OCI-M1 (cell line): ENCODE measurements at regions not wholly inside any gene's neighbourhood (a gene's known extent, or its start where the extent isn't known, plus 50 kb on each side); places are given as distances from the start of the nearest gene placed in this dataset.

Experiments used
- DNase-seq: peaks from one replicate; lab custom pipeline; 2025; lab: John Stamatoyannopoulos, UW

DNA sequence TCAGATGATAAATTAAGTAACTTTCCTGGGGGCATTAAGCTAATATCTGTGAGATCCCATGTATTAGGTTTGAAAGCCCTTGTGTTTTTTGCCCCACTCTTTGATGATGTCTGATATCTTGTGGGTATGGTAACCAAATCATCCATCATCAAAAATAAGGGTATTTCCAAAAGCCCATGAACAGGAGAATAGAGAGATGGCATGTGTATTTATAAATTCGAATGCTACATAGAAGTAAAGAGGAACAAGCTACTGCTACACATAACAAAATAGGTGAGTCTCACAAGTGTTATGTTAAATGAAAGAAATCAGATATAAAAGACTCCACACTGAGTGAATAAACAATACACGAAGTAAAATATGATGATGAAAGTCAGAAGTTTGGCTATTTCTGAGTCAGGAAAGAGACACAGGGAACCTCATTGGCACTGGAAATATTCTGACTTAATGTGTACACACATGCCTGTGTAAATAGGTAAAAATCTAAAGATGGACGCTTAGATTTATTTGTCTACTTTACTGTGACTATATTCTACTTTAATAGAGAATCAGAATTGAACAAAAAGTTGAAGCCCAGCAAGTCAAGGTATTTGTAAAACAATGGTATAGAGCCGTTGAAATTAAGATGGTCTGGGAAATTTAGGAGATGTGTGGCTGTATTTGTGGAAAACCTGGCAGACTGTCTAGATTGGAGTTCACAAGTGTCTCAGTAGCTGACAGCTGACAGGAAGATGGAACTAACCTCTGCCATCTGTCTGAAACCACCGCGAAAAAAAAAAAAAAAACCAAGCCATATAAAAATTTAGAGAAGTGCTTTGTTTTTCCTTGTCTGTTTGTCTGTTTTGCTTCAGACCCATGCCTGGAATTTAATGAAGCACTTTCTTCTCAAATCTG lies 111.0 kb upstream of the TGFBR2 start:
- no peak for DNase-seq

DNA sequence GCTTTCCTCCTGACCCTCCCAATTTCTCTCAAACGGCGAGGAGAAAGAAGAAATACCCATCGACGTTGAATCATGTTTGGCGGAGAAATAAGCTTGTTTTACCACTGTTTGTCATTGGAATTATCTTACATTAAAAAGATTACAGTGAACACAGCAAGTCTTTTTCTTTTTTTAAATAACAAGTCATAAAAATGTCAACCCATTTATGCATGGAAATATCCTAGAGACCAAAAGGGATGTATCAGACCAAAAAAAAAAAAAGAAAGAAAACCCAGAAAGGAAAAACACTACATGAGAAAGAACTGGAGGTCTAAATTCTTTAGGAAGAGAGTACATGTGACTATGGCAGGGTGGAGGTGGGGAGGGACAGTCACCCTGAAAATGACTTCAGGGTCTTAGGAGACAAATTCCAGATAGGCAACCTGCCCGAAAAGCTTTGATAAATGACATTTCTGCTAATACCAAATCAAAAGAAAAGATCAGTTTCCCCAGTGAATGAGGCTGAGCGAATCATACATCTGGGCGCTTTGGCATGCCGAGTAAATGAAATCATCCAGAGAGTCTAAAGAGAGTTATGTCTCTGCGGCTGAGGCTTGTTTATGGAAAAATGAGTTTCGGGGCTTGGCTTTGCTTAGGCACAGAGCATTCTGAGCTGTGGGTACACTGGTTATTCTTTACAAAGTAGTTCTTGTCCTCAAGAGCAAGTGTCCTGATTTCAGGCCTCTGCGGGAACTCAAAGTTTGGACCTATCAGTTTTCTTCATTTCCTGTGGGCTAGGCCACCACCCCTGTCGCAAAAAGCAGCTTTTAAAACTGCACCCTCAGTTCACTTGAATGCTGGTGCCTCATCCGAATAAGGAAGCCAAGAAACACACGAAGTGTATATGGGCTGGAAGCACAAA lies 110.1 kb upstream of the TGFBR2 start:
- no peak for DNase-seq

- DNase-seq: no peak
Observed at GRCh38 chr3:30498587-30498967, 107.8 kb upstream of the TGFBR2 start.

DNA sequence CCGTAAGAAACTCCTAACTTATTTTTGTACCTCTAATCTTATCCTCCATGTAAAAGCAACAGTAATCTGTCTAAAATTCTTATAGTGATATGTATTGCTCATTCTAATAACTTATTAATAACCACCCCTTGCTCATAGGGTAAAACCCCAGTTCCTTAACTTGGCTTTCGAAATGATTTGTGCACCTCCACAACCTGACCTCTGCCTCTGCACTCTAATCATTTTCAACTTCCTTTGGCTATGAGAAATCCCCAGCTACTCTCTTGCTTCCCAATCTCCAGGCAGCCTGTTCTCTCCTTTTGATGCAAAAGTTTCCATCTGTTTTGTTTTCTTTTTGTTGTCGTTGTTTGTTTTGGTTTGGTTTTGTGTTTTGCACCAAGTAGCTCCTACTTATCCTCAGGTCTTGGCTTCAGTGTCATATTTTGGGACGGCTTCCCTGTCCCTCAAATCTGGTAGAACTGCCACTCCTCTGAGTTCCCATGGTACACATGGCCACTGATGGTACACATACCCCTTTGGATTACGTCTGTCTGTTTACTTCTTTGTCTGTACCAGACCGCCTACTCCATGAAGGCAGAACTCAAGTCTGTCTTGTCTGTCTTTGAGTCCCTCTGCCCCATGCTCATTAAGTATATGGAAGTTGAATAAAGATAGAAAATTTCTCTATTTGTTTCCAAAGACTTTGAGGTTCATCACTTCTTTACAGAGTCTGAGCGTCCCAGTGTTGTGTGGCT lies 105.6 kb upstream of the TGFBR2 start:
- DNase-seq: no peak

GRCh38 chr3:30501526-30501925 lies 104.9 kb upstream of the TGFBR2 start:
- no peak for DNase-seq

DNA sequence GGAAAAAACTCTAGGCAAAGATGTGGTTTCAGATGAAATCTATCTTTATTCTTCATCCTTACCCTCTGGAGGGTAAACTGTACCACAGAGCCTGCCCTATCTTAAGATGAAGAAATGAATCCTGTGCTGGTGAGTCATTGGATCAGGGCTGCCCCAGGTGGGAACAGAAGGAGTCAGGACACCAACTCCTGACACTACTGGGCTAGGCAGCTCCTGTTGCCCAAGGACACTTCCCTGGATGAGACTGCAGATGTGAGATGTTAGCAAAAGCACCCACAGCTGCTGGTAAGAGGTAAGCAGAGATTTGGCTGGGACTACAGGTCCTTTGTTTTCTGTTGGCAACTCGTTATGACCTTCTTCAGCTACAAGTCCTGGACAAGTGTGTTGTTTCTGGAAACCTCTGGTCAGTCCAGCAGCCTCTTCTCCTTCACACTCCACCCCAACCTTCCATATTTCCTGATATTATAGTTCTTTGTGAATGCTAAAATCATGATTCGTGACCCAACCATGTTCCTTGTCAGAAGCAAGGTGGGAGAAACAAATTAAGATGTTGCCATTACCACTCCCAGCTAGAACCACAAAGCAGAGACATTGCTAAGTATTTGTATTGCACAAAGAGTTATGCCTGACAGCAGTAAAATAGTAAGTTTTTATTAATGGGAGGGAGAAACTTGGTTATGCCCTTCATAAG lies 104.2 kb upstream of the TGFBR2 start:
- DNase-seq: no peak

GRCh38 chr3:30502742-30503073 lies 103.7 kb upstream of the TGFBR2 start:
- DNase-seq: no peak

GRCh38 chr3:30503446-30503845 lies 103.0 kb upstream of the TGFBR2 start:
- DNase-seq: no peak

- no peak for DNase-seq
Observed at GRCh38 chr3:30504939-30505338, 101.5 kb upstream of the TGFBR2 start.

GRCh38 chr3:30505866-30506520 lies 100.4 kb upstream of the TGFBR2 start:
- DNase-seq: no peak

DNA sequence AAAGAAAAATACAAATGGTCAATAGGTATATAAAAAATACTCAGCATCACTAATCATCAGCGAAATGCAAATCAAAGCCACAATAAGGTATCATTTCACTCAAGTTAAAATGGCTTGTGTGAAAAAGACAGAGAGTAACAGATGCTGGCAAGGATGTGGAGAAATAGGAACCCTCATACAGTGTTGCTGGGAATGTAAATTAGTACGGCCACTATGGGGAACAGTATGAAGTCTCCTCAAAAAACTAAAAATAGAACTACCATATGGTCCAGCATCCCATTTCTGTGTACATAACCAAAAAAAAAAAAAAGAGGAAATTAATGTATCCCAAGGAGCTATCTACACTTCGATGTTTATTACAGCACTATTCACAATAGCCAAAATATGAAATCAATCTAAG lies 98.1 kb upstream of the TGFBR2 start:
- no peak for DNase-seq

DNA sequence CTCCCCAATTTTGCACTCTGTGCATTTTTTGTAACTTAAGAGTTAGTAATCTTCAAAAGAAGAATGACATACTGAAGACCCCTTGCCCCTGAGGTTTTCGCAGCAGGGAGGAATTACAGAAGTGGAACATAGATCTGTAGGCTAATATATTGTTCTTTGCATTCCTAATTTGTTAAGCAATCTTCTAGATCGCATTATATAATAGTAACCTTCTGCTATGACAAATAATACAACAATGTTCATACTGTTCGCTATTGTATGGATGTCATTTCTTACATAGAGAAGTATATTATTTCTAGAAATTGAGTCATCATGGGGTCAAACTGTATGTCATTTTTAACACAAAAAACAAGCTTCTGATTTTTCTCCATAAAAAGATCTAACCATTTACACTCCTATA lies 95.8 kb upstream of the TGFBR2 start:
- DNase-seq: no peak

DNA sequence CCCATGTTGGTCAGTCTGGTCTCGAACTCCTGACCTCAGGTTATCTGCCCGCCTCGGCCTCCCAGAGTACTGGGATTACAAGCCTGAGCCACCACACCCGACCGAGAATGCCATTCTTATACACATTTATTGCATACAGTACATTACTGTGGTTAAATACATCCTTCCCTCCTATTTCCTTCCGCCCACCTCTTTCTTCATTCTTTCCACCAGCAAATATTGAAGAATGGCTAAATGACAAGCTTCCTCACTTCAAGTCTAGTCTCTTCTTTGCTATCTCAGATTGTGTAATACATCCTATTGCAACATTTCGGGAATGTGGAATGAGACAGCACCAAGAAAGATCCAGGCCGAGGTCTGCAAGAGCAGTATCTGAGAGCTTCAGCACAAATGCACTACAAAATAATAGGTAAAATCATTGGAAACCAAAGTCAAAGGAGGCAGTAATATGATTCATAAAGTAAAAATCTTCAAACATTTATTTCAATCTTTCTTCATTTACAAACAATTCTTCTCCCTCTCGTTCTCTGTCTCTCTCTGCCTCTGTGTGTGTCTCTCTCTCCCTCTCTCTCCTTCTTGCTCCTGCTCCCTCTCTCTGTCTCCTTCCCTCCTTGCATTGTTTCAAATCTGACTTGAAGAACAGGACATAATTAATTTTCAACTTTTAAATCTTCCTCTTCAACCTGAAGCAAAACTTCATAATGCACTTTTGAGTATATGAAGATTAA lies 94.7 kb upstream of the TGFBR2 start:
- peak; percentile 21 for DNase-seq

DNA sequence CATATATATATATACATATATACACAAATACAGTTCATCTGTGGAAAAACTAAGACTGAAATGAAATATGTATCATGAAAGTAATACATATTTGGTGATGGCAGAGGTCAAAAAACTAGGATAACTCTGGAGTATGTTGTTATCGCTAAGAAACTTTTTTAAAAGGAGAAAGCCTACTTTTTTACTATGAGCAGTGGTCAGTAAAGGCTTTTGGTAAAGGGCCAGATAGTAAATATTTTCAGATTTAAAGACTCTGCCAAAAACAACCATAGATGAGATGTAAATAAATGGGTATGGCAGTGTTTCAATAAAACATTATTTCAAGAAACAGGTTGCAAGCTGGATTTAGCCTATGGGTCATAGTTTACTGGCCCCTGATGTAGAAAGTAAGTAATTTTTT lies 93.8 kb upstream of the TGFBR2 start:
- no peak for DNase-seq

- no peak for DNase-seq
Observed at GRCh38 chr3:30513374-30514152, 92.8 kb upstream of the TGFBR2 start.

DNA sequence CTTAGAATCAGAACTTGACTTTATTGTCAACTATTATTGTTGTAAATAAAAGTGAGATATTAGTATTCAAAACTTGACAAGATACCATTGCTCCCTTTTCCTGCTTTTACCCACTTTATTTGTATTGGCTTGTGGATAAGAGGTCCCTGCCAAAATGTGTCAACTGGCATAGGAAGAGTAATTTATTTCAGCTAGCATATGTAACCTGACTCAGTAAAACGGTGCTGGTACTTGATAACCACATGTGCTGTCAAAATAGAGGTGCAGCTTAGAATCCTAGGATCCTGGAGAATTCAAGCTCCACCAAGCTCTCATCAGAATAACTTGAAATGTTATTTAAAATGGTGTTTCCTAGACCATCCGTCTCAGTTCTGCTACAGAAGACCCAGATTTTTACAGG lies 90.2 kb upstream of the TGFBR2 start:
- DNase-seq: no peak

- DNase-seq: peak; percentile 52
Observed at GRCh38 chr3:30518181-30518864, 88.1 kb upstream of the TGFBR2 start.

DNA sequence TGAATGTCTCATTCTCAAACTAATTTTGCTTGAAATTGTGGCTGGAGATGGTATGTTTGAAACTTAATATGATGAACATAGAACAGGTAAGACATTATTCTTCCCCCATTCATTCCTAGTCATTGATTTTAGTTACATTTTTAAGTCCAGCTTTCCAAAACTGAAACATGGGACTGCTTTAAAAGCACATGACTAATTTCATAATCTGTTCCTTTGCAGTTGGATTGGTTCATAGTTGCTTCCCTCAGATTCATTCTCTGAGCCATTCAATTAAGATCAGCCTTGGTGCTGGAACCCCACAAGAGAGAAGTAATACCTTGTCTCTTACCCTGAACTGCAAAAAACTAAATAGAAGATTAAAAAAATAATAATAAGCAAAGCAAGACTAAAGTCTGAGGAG lies 87.5 kb upstream of the TGFBR2 start:
- peak; percentile 12 for DNase-seq

DNA sequence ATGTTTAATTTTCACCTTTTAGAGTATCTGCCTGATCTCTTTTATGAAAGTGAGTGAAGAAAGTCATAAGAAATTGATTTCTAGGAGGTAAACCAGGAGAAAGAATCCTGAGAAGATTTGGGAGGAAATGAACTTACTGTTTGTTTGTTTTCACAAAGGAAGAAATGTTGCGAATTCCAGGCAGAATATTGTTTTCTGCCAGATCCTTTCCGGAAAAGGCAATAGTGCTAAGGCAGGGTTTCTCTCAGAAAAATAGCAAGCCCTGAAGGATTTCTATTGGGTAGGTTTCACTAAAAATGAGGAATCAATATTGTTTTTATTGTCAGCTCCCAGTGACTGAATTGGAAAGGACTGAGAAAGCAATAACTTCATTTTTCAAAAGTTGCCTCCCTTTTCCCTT lies 85.7 kb upstream of the TGFBR2 start:
- no peak for DNase-seq
